Suppressor macrophage treated with lipopolysaccharide for 4 hours (primary cell): ENCODE measurements at regions not wholly inside any gene's neighbourhood (a gene's known extent, or its start where the extent isn't known, plus 50 kb on each side); places are given as distances from the start of the nearest gene placed in this dataset.

Experiments used
- DNase-seq: peaks from one replicate; pipeline ENCODE4 v3.0.0-alpha.2; 2020

DNA sequence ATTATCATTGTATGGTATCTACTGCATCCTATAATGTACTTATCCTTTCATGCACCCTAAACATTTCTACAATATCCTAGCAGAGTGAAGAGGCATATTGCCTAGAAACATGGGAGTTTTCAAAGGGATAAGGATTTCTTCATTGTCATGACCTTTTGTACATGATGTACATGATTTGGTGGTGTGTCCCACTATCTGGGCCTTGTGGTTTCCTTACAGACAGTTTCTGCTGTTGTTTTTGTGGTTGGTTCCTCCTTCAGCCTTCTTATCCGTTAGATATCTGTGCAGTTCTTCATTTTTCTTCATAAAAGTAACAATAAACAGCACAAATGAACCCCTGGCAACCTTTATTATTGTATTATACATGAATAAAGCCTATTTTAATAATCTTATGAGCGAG is 70.4 kb upstream of the BACH1 start:
- DNase-seq = no peak

- DNase-seq = no peak
Measured at GRCh38 chr21:29230551-29231261, 68.0 kb upstream of the BACH1 start.

GRCh38 chr21:29231756-29232529 is 66.8 kb upstream of the BACH1 start:
- DNase-seq = peak; percentile 60

DNA sequence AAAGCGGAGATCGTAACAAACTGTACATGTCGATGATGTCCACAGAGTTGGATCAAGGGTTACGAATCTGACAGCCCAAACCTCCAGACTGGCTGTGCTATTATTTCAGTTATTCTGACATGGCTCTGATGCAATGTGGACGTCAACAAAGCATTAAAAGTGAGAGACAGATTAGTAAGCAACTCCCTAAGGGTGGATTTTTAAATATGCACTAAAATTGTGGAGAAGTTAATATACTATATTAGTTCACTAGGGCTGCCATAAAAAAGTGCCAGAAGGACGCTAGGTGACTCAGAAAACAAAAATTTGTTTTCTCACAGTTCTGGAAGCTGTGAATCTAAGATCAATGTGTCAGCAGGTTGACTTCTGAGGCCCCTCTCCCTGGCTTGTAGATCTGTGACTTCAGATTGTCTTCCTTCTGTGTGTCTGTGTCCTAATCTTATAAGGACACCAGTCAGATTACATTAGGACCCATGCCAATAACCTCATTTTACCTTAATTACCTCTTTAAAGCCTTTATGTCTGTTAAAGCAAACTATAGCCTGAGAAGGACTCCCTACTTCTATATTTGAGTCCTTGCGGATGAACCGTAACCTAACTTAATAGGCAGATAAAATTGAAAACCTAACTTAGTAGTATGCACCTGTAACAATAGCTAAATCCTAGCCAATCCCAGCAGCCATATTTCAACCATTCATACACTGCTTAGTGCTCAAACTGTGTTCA is 66.0 kb upstream of the BACH1 start:
- no peak for DNase-seq

- peak; percentile 75 for DNase-seq
Measured at GRCh38 chr21:29233256-29233546, 65.5 kb upstream of the BACH1 start.

DNA sequence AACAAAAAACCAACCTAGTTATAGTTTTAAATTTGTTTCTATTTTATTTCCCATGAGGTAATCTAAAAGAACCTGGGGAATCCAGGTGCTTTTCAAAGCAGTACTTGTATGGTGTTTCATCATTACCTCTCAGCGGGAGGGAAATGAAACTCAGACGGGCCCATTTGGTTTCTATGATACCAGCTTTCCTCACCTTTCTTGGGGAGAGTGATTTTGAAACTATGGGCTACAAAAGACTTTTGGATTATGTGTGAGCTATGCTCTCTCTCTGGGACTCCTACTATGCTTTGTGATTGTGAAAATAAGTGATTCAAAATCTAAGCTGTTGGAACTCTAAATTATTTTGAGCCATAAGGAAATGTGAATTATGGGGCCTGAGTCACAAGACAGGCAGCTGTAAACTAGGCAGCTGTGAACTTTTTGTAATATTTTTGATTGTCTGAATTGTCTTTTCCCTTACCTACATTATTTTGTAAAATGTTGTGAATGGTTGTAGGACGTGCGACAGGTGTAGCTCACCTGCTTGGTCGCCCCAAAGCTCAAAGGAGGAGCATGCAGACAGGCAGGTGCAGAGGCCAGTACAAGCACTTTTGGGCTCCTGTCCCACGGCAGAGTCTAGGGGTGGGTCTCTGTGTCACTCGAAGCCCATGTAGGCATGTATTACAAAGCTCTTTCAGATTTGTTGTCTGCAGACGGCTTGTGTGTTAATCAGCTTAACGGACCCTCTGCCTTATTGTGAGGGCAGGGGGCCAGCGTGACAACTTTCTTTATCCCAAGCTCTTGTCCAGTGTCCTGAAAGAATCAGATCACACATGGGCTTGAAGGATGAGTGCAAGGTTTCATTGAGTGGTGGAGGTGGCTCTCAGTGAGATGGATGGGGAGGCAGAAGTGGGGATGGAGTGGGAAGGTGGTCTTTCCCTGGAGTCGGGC is 64.8 kb upstream of the BACH1 start:
- DNase-seq = peak; percentile 62

DNA sequence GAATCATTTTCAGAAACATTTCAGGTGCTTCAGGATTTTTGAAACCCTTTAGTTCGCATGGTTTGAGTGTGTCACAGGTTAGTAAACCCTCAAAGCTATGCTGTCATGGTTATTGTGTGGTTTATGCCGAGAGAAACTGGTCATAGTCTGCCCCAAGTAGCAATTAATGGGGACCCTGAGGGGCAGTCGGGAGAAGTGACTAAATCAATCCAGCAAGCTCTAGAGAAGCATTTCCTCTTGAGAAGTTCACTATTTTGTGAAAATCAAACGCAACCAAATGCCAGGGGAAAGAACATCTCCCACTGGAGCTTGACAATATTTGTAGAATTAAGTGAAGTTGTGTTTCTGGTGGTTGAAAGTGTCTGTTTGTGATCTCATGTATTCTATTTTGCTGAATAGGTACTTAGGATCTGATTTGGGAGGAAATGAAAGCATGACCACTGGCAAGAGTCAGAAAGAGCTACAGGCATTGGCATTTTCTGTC is 63.0 kb upstream of the BACH1 start:
- DNase-seq = peak; percentile 68

- no peak for DNase-seq
Measured at GRCh38 chr21:29236201-29236600, 62.5 kb upstream of the BACH1 start.

DNA sequence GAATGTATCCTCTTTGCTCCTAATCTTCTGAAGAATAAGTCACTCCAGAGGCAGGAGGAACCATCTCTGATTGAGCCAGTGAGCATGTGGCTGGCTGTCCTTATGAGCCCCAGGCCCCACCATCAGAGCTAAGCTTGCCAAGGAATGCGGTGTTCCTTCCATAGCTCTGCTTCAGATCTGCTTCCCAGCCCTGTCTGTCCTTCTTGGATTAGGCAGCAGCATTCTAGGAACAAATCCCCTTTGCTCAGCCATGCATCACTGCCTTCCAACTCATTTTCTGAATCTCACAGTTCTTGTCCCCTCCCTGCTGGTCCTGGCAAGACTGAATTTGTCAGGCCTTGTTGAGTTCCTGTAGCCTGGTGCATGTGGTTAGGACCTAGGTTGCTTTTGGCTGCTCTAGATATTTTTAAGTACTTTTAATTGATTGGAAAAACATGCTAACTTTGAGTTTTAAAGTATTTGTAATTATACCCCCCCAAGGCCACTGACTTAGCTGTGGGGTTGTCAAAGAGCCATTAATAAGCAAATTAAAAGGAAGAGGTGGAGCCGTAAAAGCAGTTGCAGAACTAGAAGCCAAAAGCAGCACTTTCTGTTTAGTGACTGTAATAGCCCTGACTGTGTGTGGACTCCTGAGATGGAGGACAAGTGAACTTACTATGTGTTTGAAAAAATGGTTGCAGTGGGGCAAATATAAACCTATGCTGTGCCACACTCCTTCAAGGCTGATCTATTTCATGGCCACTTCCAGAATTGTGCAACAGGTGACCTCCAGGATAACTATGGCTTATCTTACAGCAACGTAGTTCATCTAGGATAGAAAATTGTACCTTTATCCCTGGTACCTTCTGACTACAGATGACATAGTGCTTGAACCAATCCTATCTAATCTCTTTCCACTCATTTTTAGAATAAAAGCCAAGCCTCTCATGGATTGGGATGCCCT is 61.3 kb upstream of the BACH1 start:
- DNase-seq = peak; percentile 54

DNA sequence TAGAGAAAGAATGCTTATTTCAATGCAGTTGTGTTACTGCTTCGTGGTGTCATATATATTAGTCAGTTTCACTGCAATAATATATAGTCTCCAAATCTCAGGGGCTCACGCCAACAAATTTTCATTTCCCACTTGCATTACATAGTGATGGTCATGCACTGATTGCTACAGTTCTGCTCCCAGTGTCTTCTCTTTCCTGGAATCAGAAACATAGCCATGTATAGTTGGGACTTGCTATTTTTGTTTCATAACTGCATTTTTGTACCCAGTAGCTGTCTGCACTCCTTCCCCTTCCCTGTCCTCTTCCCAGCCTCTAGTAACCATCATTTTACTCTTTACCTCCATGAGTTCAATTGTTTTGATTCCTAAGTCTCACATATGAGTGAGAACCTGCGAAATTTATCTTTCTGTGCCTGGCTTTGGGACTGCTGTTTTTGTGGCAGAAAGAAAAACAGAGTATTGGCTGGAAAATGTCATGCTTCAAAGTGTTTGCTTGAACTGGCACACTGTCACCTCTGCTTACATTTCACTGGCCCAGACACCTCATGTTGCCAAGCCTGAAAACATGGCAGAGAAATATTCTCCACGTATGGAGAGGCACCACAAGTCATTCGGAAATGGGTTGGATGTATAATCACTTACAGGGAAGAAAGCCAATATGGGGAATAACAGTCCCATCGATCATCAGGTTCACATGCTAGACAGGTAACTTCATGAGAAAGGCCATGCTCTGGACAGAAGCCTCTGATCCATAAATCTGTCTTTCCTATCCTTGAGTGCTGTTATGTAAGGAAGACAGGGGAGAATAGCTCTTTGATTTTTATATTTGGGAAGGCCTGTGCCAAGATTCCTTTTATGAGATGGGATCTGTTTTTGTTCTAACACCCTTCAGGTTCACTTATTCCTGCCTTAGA is 60.4 kb upstream of the BACH1 start:
- DNase-seq = peak; percentile 86

DNA sequence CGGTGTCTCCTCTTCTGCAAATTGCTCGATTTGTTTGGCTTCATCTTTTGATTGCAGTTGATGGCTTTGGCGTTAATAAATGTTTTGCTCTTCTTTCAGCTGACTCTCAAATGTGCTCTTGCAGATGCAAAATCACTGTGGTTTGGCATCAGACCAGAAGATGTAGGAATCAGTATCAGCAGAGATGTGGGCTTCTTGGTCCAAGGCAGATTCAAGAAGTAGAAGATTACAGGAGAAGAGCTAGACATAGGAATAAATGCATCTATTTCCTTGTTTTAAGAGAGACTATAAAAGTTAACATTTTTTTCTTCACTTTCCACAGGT is 59.8 kb upstream of the BACH1 start:
- peak; percentile 43 for DNase-seq

DNA sequence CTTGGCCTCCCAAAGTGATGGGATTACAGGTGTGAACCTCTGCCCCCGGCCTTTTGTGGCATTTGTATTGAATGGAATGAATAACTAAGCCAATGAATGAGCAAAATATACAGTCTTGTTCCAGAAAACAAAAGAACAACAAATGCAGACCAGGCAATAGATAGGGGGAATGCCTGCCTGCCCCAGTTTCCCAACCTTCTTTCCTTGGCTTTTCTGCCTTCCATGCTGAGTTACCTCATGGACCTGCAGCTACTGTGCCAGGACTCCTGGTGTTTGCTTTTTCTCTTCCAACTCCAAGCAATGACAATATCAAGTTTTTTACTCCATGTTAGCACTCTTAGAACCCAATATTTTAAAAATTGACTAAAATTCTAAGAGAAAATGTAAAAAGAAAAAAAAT is 58.6 kb upstream of the BACH1 start:
- DNase-seq = no peak

DNA sequence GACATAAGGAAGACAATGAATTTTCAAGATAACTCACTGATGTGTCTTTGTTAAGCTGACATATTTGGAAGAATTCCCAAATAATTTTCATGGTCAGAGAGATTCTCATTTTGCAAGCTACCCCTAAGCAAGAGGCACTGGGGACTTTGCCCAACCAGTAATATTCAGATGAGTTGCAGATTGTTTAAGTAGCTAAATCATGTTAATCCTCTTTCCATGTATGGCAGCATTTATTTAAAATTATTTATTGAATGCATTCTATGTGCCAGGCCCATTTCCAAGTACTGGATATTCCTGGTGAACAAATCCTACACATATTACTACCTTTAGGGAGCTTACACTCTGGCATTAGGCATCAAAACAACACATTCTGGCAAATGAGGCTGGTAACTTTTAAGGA is 56.5 kb upstream of the BACH1 start:
- DNase-seq = no peak

DNA sequence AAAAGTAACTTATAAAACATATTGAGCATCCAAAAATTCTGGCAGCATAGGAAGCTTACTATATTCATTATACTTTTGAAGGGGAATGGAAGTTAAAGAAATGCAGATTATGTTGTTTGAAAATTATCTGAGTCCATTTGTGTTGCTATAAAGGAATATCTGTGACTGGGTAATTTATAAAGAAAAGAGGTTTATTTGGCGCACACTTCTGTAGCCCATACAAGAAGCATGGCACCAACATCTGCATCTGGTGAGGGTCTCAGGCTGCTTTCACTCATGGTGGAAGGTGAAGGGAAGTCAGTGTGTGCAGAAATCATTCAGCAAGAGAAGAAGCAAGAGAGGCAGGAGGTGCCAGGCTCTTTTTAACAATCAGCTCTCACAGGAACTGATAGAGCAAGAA is 55.5 kb upstream of the BACH1 start:
- no peak for DNase-seq

- peak; percentile 90 for DNase-seq
Measured at GRCh38 chr21:29245104-29245643, 53.5 kb upstream of the BACH1 start.

- no peak for DNase-seq
Measured at GRCh38 chr21:29245863-29246262, 52.9 kb upstream of the BACH1 start.

GRCh38 chr21:29246614-29247013 is 52.1 kb upstream of the BACH1 start:
- no peak for DNase-seq

DNA sequence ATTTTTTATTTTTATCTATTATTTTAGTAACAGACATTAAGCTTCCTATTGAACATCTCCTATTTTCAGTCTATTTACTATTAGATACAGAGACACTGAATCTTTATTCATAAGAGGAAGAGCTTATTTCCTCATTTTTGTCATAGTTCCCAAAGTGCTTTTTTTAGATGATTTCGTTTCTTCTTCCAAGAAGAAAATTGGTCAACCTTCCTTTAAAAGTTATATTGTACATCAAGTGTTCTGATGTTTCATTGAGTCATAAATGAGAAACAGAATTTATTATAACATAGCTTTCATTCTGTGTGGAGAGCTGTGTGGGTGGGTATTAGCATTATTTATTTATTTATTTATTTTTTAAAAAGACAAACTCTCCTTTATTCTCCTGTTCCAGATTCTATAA is 50.6 kb upstream of the BACH1 start:
- peak; percentile 91 for DNase-seq
